Spleen (tissue), 11 donors: ENCODE measurements at regions not wholly inside any gene's neighbourhood (a gene's known extent, or its start where the extent isn't known, plus 50 kb on each side); places are given as distances from the start of the nearest gene placed in this dataset.

Experiments used
- DNase-seq: peaks from one replicate; pipeline ENCODE4 v3.0.0-alpha.2; 2020
- H3K27ac ChIP-seq, 8 donors: fragments of 200-600 bp; sonication (generic) in 7 of 8; 1 replicate in 4 of 8; 2 replicates in 4 of 8; pipeline versions ENCODE4 v1.5.0 to v1.8.0; 2016 to 2021; ENCODE audit warnings: inconsistent platforms in 4 of 8, mild to moderate bottlenecking in 4 of 8, moderate library complexity in 1 of 8
- H3K27me3 ChIP-seq, 7 donors: fragments of 200-600 bp; sonication (generic) in 6 of 7; replicated peaks in 1 of 7; 1 replicate in 4 of 7; 2 replicates in 3 of 7; pipeline versions ENCODE4 v1.5.0 to v1.8.0; 2016 to 2021; ENCODE audit warnings: inconsistent platforms in 3 of 7, mild to moderate bottlenecking in 1 of 7
- H3K36me3 ChIP-seq, 6 donors: fragments of 200-600 bp; sonication (generic) in 5 of 6; 1 replicate in 4 of 6; 2 replicates in 2 of 6; pipeline versions ENCODE4 v1.5.0 to v1.8.0; 2016 to 2021; ENCODE audit warnings: inconsistent platforms in 2 of 6
- H3K4me1 ChIP-seq, 6 donors: fragments of 200-600 bp; sonication (generic) in 5 of 6; 1 replicate in 3 of 6; 2 replicates in 3 of 6; pipeline versions ENCODE4 v1.5.0 to v1.8.0; 2016 to 2021; ENCODE audit warnings: inconsistent platforms in 3 of 6
- H3K4me3 ChIP-seq, 8 donors: fragments of 200-600 bp; sonication (generic) in 7 of 8; 1 replicate in 4 of 8; 2 replicates in 4 of 8; pipeline versions ENCODE4 v1.5.0 to v1.8.0; 2016 to 2021; ENCODE audit warnings: inconsistent platforms in 4 of 8, mild to moderate bottlenecking in 4 of 8, moderate library complexity in 2 of 8
- H3K9me3 ChIP-seq, 8 donors: fragments of 200-600 bp; sonication (generic) in 7 of 8; 1 replicate in 4 of 8; 2 replicates in 4 of 8; pipeline versions ENCODE4 v1.5.0 to v1.8.0; 2016 to 2021; ENCODE audit warnings: inconsistent platforms in 4 of 8
- POLR2A ChIP-seq, 3 donors: fragments of 450-650 bp; IDR thresholded peaks; one replicate each; pipeline ENCODE4 v1.5.1; 2017; ENCODE audit warnings: antibody characterized with exemption in 3 of 3, mild to moderate bottlenecking in 1 of 3
- POLR2AphosphoS5 ChIP-seq, 3 donors: sonication (generic); formaldehyde crosslinking; IDR thresholded peaks; one replicate each; pipeline ENCODE4 v1.5.1; 2017; ENCODE audit warnings: antibody characterized with exemption in 3 of 3
- WGBS, 5 donors: extraction: QIAGEN DNeasy Blood & Tissue Kit in 3 of 5; methylation state at CpG; one replicate each; pipeline versions ENCODE4 v1.1.5 to v1.1.7; 2013 to 2018; 5-methylcytosine and 5-hydroxymethylcytosine counted together
- intact Hi-C: fragments of 100-400 bp; cut with DNase I; formaldehyde crosslinking; loops from one replicate; pipeline ENCODE4 v1.15.0; 2023; ENCODE audit warnings: low total_unique reads
- TF ChIP-seq, protein P1 (sequence below), 11 experiments: fragments of 200-600 bp in 7 of 11; fragments of 450-650 bp in 4 of 11; sonication (generic) in 4 of 11; IDR thresholded peaks in 8 of 11; conservative IDR thresholded peaks in 3 of 11; 1 replicate in 7 of 11; 2 replicates in 4 of 11; pipeline versions ENCODE4 v1.4.0 to v1.8.0; 2016 to 2021; ENCODE audit warnings: antibody characterized with exemption in 11 of 11, inconsistent platforms in 4 of 11, mild to moderate bottlenecking in 1 of 11
- donor health status: healthy with polysubstance abuse.
- donor health status: DM: no; HTN: no; CAD: no; lungs with moderate emphysema.
- donor health status: DM: no; HTN: no; CAD: no.
- donor health status: Bipolar disorder and iron deficiency.
- donor health status: healthy.
- donor health status: DM: no; HTN: no; CAD: no.
- donor health status: DM: yes; HTN: yes; CAD: no.

DNA sequence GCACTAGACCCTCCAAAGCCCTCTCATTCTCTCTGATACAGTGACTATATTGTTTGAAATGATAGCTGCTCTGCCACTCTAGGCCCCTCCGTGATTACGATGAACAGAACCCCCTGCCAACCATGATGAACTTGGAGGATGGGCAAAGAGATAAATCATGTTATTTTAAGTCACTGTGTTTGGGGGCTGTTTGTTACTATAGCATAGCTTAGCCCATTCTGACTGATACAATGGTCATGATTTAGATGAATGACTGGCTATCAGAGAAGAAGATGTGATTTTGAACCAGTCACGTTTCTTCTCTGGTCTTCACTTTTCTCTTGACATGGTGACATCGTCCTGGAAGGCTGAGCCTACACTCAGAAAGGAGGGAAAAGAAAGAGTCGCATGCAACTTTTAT lies 95.4 kb upstream of the HABP2 start:
- intact Hi-C loops: no loop called here
- peaks cover 0 to 6% (median 2%) of the 10 kb centered on the region in 6 donors for H3K4me1 ChIP-seq
- H3K36me3 ChIP-seq: no peaks in the 10 kb centered on the region
- TF ChIP-seq POLR2AphosphoS5 (IDR thresholded peaks at IDR 0.05) (no peak), POLR2A (IDR thresholded peaks at IDR 0.05) (no peak)
- TF ChIP-seq, protein P1, sequence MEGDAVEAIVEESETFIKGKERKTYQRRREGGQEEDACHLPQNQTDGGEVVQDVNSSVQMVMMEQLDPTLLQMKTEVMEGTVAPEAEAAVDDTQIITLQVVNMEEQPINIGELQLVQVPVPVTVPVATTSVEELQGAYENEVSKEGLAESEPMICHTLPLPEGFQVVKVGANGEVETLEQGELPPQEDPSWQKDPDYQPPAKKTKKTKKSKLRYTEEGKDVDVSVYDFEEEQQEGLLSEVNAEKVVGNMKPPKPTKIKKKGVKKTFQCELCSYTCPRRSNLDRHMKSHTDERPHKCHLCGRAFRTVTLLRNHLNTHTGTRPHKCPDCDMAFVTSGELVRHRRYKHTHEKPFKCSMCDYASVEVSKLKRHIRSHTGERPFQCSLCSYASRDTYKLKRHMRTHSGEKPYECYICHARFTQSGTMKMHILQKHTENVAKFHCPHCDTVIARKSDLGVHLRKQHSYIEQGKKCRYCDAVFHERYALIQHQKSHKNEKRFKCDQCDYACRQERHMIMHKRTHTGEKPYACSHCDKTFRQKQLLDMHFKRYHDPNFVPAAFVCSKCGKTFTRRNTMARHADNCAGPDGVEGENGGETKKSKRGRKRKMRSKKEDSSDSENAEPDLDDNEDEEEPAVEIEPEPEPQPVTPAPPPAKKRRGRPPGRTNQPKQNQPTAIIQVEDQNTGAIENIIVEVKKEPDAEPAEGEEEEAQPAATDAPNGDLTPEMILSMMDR (IDR thresholded peaks at IDR 0.05 in 8 of 11, conservative IDR thresholded peaks at IDR 0.05 in 3 of 11): no peak
- no peak overlapping the region for H3K4me3 ChIP-seq
- no peak overlapping the region for H3K27ac ChIP-seq
- DNase-seq: no peak
- peaks cover 0 to 14% (median 0%) of the 10 kb centered on the region in 7 donors for H3K27me3 ChIP-seq
- no peaks in the 10 kb centered on the region for H3K9me3 ChIP-seq
- WGBS, 5 donors: 82 to 92% (median 88%) methylated on average over 5 of the region's 5 CpGs

DNA sequence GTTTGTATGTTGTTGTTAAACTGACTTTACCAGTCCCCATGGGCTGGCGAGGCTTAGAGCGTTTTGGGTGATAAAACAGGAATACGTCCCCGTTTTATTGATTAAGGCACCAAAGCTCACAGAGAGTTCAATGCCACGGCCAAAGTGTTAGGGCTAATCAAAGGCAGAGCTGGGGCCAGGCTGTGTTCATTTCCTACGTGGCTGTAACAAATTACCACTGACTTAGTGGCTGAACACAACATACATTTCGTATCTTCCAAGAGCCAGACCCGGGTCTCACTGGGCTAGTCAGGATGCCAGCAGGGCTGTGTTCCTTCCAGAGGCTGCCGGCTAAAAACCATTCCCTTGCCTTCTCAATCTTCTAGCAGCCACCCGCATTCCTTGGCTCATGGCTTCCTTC lies 94.4 kb upstream of the HABP2 start:
- H3K4me3 ChIP-seq: no peak overlapping the region
- no peak overlapping the region for H3K27ac ChIP-seq
- H3K9me3 ChIP-seq: no peaks in the 10 kb centered on the region
- peaks cover 0 to 6% (median 2%) of the 10 kb centered on the region in 6 donors for H3K4me1 ChIP-seq
- H3K36me3 ChIP-seq: no peaks in the 10 kb centered on the region
- DNase-seq: no peak
- TF ChIP-seq, protein P1 (IDR thresholded peaks at IDR 0.05 in 8 of 11, conservative IDR thresholded peaks at IDR 0.05 in 3 of 11): no peak
- TF ChIP-seq POLR2A (IDR thresholded peaks at IDR 0.05) (no peak), POLR2AphosphoS5 (IDR thresholded peaks at IDR 0.05) (no peak)
- WGBS, 5 donors: 91 to 97% (median 93%) methylated on average over 10 of the region's 10 CpGs
- peaks cover 0 to 14% (median 0%) of the 10 kb centered on the region in 7 donors for H3K27me3 ChIP-seq
- intact Hi-C loops: no loop called here

DNA sequence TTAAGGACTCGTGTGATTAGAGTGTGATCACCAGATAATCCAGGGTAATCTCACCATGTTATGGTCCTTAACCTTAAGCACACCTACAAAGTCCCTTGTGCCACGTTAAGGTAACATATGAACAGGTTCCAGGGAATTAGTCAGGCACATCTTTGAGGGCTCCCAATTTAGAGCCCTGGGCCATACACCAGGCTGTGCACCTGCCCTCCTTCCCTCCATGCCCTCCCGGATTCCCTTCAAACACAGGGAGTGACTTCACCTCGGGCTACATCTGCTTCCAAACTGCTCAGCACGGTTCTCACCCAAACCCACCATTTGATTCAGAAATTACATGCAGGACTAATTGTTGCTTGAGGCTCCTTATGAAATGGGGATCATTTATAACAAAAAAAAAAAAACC lies 93.9 kb upstream of the HABP2 start:
- no peak for DNase-seq
- intact Hi-C loops: no loop called here
- no peaks in the 10 kb centered on the region for H3K36me3 ChIP-seq
- 61 to 92% (median 80%) methylated on average over 5 of the region's 5 CpGs for WGBS, 5 donors
- peaks cover 0 to 6% (median 2%) of the 10 kb centered on the region in 6 donors for H3K4me1 ChIP-seq
- TF ChIP-seq POLR2AphosphoS5 (IDR thresholded peaks at IDR 0.05): no peak
- TF ChIP-seq POLR2A (IDR thresholded peaks at IDR 0.05): no peak
- TF ChIP-seq, protein P1 (IDR thresholded peaks at IDR 0.05 in 8 of 11, conservative IDR thresholded peaks at IDR 0.05 in 3 of 11): no peak
- H3K27ac ChIP-seq: no peak overlapping the region
- no peaks in the 10 kb centered on the region for H3K9me3 ChIP-seq
- H3K4me3 ChIP-seq: no peak overlapping the region
- peaks cover 0 to 11% (median 0%) of the 10 kb centered on the region in 7 donors for H3K27me3 ChIP-seq

DNA sequence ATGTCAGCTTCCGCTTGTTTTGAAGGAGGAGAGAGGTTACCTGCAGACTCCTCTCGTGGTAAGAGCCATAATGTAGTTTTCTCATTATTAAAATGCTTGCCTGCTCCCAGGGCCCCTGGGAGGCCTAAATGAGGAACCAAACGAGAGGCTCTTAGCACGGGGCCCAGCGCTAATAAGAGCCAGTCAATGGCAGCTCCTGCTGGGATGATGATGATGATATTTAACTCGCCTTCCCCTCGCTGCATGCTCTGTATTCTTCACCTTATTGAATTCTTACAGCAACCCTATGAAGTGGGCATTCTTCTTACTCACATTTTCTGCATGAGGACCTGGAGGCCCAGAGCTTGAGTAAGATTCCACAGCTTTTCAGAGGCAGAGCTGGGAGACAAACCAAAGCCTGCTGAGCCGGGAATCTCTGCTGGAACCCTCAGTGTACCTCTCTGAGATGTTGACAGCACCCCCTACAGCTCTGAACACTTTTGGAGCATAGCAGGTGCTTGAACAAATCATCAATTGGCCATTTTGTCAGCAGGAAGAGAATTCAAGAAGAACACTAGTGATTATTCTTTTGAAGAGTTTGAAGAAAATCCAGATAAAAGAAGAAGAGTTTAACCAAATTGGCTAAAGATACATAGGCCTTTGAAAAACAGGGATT lies 93.1 kb upstream of the HABP2 start:
- 74 to 79% (median 77%) methylated on average over 8 of the region's 8 CpGs for WGBS, 5 donors
- H3K4me3 ChIP-seq: no peak overlapping the region
- no peaks in the 10 kb centered on the region for H3K4me1 ChIP-seq
- TF ChIP-seq, protein P1 (IDR thresholded peaks at IDR 0.05 in 8 of 11, conservative IDR thresholded peaks at IDR 0.05 in 3 of 11): no peak
- TF ChIP-seq POLR2AphosphoS5 (IDR thresholded peaks at IDR 0.05): no peak
- TF ChIP-seq POLR2A (IDR thresholded peaks at IDR 0.05): no peak
- no peak overlapping the region for H3K27ac ChIP-seq
- peaks cover 0 to 5% (median 0%) of the 10 kb centered on the region in 7 donors for H3K27me3 ChIP-seq
- H3K36me3 ChIP-seq: no peaks in the 10 kb centered on the region
- DNase-seq: no peak
- intact Hi-C loops: no loop called here
- no peaks in the 10 kb centered on the region for H3K9me3 ChIP-seq
